ENCODE measurements at regions not wholly inside any gene's neighbourhood (a gene's known extent, or its start where the extent isn't known, plus 50 kb on each side); places are given as distances from the start of the nearest gene placed in this dataset.

DNA sequence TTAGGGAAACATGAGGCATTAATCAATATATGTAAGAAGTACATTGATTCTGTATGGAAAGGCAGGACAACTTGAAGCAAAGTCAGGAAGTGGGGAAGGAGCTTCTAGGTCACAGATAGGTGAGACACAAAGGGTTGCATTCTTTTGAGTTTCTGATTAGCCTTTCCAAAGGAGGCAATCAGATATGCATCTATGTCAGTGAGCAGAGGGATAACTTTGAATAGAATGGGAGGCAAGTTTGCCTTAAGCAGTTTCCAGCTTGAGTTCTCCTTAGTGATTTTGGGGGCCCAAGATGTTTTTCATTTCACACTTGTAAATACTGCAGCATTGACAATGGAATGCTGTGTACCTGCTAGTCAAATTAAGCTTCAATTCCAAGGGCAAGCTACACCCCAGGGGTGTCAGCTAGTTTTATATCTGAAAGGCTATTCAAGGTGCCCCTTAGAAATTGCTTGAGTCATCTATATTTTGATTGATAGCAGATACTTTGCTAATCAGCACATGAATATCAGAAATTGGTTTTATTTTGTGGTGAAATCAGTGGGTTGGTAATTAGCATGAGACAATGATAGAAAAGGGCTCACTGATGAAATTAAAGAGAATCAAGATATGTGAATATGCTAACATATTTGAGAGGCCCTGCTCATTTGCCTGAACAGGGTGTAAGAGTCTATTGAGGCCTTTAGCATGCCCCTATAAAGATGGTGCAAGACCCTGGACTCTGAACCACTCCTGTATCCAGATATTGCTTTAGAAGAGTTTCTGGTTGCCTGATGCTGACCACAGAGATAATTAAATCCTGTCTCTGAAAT, 131.5 kb downstream of the TMEM17 start:
- Histone ChIP-seq H3K9me3 (ENCODE audit: control insufficient read depth, insufficient read depth, low read depth, low read length) (no peaks in the 10 kb centered on the region), H3K27ac (ENCODE audit: extremely low read depth, low read depth, low read length) (no peak overlapping the region), H3K36me3 (ENCODE audit: control insufficient read depth in 2 of 2, insufficient read depth in 1 of 2, low read length in 2 of 2) (no peaks in the 10 kb centered on the region), H3K4me1 (ENCODE audit: control insufficient read depth, insufficient read depth, low read length) (no peaks in the 10 kb centered on the region), H3K4me3 (ENCODE audit: low read depth, low read length) (no peak overlapping the region)
- TF ChIP-seq, protein P1, sequence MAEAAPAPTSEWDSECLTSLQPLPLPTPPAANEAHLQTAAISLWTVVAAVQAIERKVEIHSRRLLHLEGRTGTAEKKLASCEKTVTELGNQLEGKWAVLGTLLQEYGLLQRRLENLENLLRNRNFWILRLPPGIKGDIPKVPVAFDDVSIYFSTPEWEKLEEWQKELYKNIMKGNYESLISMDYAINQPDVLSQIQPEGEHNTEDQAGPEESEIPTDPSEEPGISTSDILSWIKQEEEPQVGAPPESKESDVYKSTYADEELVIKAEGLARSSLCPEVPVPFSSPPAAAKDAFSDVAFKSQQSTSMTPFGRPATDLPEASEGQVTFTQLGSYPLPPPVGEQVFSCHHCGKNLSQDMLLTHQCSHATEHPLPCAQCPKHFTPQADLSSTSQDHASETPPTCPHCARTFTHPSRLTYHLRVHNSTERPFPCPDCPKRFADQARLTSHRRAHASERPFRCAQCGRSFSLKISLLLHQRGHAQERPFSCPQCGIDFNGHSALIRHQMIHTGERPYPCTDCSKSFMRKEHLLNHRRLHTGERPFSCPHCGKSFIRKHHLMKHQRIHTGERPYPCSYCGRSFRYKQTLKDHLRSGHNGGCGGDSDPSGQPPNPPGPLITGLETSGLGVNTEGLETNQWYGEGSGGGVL (tag by site-specific recombination; IDR thresholded peaks at IDR 0.05) = no peak
- TF ChIP-seq ZNF404 (tag by site-specific recombination; IDR thresholded peaks at IDR 0.05) (no peak), HOXC10 (CRISPR knock-in tag; IDR thresholded peaks at IDR 0.05) (no peak), PRDM1 (tag by site-specific recombination; IDR thresholded peaks at IDR 0.05) (no peak), WT1 (tag by site-specific recombination; IDR thresholded peaks at IDR 0.05) (no peak), ZNF785 (tag by site-specific recombination; IDR thresholded peaks at IDR 0.05) (no peak), ZNF621 (tag by site-specific recombination; IDR thresholded peaks at IDR 0.05) (no peak)
- TF ChIP-seq, protein P2, sequence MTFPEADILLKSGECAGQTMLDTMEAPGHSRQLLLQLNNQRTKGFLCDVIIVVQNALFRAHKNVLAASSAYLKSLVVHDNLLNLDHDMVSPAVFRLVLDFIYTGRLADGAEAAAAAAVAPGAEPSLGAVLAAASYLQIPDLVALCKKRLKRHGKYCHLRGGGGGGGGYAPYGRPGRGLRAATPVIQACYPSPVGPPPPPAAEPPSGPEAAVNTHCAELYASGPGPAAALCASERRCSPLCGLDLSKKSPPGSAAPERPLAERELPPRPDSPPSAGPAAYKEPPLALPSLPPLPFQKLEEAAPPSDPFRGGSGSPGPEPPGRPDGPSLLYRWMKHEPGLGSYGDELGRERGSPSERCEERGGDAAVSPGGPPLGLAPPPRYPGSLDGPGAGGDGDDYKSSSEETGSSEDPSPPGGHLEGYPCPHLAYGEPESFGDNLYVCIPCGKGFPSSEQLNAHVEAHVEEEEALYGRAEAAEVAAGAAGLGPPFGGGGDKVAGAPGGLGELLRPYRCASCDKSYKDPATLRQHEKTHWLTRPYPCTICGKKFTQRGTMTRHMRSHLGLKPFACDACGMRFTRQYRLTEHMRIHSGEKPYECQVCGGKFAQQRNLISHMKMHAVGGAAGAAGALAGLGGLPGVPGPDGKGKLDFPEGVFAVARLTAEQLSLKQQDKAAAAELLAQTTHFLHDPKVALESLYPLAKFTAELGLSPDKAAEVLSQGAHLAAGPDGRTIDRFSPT (tag by site-specific recombination; IDR thresholded peaks at IDR 0.05) = no peak
- TF ChIP-seq, protein P3, sequence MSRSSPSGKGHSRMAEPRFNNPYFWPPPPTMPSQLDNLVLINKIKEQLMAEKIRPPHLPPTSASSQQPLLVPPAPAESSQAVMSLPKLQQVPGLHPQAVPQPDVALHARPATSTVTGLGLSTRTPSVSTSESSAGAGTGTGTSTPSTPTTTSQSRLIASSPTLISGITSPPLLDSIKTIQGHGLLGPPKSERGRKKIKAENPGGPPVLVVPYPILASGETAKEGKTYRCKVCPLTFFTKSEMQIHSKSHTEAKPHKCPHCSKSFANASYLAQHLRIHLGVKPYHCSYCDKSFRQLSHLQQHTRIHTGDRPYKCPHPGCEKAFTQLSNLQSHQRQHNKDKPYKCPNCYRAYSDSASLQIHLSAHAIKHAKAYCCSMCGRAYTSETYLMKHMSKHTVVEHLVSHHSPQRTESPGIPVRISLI (tag by site-specific recombination; IDR thresholded peaks at IDR 0.05) = no peak
- TF ChIP-seq, protein P4, sequence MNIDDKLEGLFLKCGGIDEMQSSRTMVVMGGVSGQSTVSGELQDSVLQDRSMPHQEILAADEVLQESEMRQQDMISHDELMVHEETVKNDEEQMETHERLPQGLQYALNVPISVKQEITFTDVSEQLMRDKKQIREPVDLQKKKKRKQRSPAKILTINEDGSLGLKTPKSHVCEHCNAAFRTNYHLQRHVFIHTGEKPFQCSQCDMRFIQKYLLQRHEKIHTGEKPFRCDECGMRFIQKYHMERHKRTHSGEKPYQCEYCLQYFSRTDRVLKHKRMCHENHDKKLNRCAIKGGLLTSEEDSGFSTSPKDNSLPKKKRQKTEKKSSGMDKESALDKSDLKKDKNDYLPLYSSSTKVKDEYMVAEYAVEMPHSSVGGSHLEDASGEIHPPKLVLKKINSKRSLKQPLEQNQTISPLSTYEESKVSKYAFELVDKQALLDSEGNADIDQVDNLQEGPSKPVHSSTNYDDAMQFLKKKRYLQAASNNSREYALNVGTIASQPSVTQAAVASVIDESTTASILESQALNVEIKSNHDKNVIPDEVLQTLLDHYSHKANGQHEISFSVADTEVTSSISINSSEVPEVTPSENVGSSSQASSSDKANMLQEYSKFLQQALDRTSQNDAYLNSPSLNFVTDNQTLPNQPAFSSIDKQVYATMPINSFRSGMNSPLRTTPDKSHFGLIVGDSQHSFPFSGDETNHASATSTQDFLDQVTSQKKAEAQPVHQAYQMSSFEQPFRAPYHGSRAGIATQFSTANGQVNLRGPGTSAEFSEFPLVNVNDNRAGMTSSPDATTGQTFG (tag by site-specific recombination; IDR thresholded peaks at IDR 0.05; ENCODE audit: borderline replicate concordance) = no peak
- ChIA-PET POLR2A (no interaction called here), CTCF (interaction anchor here (0.5 kb wide), 1 partner anchor 11 kb away, joined by 5 read pairs; no protein-coding TSS in a partner anchor)

DNA sequence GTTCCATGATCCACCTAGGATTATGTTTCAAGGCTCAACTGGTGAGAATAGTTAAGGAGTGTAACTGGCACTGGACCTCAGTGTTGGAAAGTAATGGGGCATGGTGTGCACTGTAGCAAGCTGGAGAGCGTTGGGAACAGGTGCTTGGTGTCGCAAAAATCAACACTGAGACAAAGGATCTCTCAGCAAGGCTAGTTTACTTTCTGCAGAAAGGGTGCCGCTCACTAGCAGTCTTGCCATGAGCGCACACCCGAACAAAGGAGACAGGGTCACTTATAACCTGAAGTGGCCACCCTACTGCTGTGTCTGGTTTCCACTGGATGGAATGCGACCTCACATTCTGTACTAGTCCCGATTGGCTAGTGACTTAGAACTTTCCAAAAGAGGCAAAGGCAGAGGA, 133.2 kb downstream of the TMEM17 start:
- no peaks in the 10 kb centered on the region for H3K36me3 ChIP-seq (ENCODE audit: control insufficient read depth in 2 of 2, insufficient read depth in 1 of 2, low read length in 2 of 2)
- no peak overlapping the region for H3K27ac ChIP-seq (ENCODE audit: extremely low read depth, low read depth, low read length)
- POLR2A ChIA-PET = no interaction called here
- CTCF ChIA-PET = interaction anchor here (1.1 kb wide), 1 partner anchor 309 kb away, joined by 5 read pairs; no protein-coding TSS in a partner anchor
- H3K4me3 ChIP-seq (ENCODE audit: low read depth, low read length) = no peak overlapping the region
- no peaks in the 10 kb centered on the region for H3K9me3 ChIP-seq (ENCODE audit: control insufficient read depth, insufficient read depth, low read depth, low read length)
- peak; percentile 66; the same call in 1 of the 2 replicates for TF ChIP-seq TRIM28 (IDR thresholded peaks at IDR 0.05; ENCODE audit: borderline replicate concordance, low read length)
- no peak for TF ChIP-seq ZNF16 (tag by site-specific recombination; IDR thresholded peaks at IDR 0.05; ENCODE audit: low read depth)
- TF ChIP-seq SETDB1 (IDR thresholded peaks at IDR 0.05; ENCODE audit: insufficient read length, low read length) = peak; percentile 79
- no peaks in the 10 kb centered on the region for H3K4me1 ChIP-seq (ENCODE audit: control insufficient read depth, insufficient read depth, low read length)

Data from HEK293 (cell line).